Tibial artery (tissue), 4 donors: ENCODE measurements at regions not wholly inside any gene's neighbourhood (a gene's known extent, or its start where the extent isn't known, plus 50 kb on each side); places are given as distances from the start of the nearest gene placed in this dataset.

ENCODE experiments used
- DNase-seq, 2 donors: peaks; one replicate each; pipeline ENCODE4 v3.0.0-alpha.2; 2019
- H3K27ac ChIP-seq, 2 donors: fragments of 200-600 bp; sonication (generic) in 1 of 2; 1 replicate in 1 of 2; 2 replicates in 1 of 2; pipeline ENCODE4 v1.5.1; 2018 to 2019; ENCODE audit warnings: mild to moderate bottlenecking in 1 of 2
- H3K27me3 ChIP-seq, 2 donors: fragments of 200-600 bp; sonication (generic) in 1 of 2; one replicate each; pipeline versions ENCODE4 v1.5.1 to v1.6.0; 2016 to 2019
- H3K36me3 ChIP-seq, 3 donors: fragments of 200-600 bp; sonication (generic) in 2 of 3; one replicate each; pipeline ENCODE4 v1.5.1; 2016 to 2019; ENCODE audit warnings: mild to moderate bottlenecking in 2 of 3
- H3K4me1 ChIP-seq, 4 donors: fragments of 200-600 bp; sonication (generic) in 2 of 4; 1 replicate in 3 of 4; 2 replicates in 1 of 4; pipeline ENCODE4 v1.5.1; 2016 to 2019
- H3K4me3 ChIP-seq, 2 donors: fragments of 200-600 bp; sonication (generic) in 1 of 2; 1 replicate in 1 of 2; 2 replicates in 1 of 2; pipeline ENCODE4 v1.5.1; 2018 to 2019; ENCODE audit warnings: mild to moderate bottlenecking in 2 of 2
- H3K9me3 ChIP-seq, 3 donors: fragments of 200-600 bp; sonication (generic) in 1 of 3; one replicate each; pipeline ENCODE4 v1.5.1; 2016 to 2019
- intact Hi-C: fragments of 100-400 bp; cut with DNase I; formaldehyde crosslinking; loops from one replicate; pipeline ENCODE4 v1.15.0; 2023; ENCODE audit warnings: low total_unique reads
- TF ChIP-seq, protein P1 (sequence below), 2 experiments: fragments of 200-600 bp in 1 of 2; fragments of 450-650 bp in 1 of 2; IDR thresholded peaks; one replicate each; pipeline ENCODE4 v1.5.1; 2017 to 2019; ENCODE audit warnings: antibody characterized with exemption in 2 of 2, mild to moderate bottlenecking in 1 of 2, moderate library complexity in 1 of 2

DNA sequence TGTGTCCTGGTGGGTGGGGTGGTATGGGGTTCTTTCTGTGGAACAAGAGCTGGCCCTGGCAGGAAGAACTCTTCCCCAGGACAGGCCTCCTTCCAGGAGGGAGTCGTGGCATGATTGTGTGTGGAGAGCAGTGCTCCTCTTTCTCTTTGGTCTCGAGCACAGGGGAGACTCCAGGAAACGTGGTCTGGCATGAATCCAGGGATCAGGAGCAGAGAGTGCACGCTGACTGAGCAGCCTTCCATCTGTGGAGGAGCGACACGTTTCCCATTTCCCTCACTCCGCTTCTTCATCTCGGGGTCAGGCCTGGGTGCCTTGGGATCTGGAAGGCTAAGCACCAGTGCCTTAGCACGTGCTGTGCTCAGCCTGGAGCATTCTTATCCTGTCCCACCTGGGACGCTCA lies 132.0 kb upstream of the HDAC4 start:
- DNase-seq: no peak
- Histone ChIP-seq H3K4me3 (no peak overlapping the region), H3K9me3 (peaks cover 3 to 5% (median 4%) of the 10 kb centered on the region in 3 donors), H3K27ac (no peak overlapping the region), H3K27me3 (peaks cover 0 to 45% of the 10 kb centered on the region in 2 donors), H3K36me3 (no peaks in the 10 kb centered on the region), H3K4me1 (no peaks in the 10 kb centered on the region)
- intact Hi-C loops: no loop called here
- TF ChIP-seq, protein P1, sequence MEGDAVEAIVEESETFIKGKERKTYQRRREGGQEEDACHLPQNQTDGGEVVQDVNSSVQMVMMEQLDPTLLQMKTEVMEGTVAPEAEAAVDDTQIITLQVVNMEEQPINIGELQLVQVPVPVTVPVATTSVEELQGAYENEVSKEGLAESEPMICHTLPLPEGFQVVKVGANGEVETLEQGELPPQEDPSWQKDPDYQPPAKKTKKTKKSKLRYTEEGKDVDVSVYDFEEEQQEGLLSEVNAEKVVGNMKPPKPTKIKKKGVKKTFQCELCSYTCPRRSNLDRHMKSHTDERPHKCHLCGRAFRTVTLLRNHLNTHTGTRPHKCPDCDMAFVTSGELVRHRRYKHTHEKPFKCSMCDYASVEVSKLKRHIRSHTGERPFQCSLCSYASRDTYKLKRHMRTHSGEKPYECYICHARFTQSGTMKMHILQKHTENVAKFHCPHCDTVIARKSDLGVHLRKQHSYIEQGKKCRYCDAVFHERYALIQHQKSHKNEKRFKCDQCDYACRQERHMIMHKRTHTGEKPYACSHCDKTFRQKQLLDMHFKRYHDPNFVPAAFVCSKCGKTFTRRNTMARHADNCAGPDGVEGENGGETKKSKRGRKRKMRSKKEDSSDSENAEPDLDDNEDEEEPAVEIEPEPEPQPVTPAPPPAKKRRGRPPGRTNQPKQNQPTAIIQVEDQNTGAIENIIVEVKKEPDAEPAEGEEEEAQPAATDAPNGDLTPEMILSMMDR (IDR thresholded peaks at IDR 0.05): no peak

DNA sequence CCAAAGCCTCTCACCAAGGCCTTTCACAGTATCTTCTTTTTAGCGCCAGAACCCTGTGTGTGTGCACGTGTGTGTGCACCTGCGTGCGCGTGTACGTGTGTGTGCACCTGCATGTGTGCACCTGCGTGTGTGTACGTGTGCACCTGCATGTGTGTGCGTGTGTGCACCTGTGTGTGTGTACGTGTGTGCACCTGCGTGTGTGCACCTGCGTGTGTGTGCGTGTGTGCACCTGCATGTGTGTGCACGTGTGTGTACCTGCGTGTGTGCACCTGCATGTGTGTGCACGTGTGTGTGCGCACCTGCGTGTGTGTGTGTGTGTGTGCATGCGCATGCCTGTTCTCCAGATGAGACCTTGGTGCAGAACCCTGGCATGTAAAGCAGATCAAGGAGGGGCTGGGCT lies 131.4 kb upstream of the HDAC4 start:
- H3K27ac ChIP-seq: no peak overlapping the region
- intact Hi-C loops: no loop called here

DNA sequence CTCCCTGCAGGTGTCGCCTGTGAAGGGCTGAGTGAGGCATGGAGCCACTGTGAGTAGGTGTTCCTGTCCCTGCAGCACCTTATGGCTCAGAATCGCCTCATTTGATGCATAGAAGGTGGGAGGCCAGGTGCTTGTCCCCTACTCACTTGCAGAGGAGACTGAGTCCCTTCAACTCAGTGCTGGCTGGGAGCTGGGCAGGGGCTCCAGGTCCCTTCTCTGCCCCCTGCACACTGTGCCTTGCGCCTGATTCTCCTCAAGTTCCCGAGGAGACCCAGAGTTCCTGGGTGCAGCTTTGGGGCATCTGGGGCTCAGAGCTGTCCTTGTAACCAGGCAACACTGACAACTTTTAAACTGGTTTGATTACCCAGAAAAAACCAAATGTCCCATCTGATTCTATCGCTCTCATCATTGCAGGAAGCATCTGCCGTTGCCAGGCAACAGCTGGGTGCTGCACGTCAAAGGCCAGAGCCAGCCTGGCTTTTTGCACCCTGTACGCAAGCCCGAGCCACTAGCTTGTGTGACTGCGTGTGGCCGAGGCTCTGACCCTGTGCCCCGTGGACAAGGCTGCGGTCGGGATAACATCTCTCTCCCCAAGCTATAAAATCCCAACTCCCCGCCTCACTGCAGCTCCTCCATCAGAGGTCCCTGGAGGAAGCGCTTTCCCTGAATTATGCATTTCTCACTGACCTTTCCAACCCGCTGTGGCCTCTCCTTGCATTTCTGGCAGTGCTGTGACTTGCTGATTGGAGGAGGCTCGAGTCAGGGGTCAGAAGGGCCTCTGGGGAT lies 130.8 kb upstream of the HDAC4 start:
- Histone ChIP-seq H3K4me1 (no peaks in the 10 kb centered on the region), H3K27me3 (peaks cover 0 to 42% of the 10 kb centered on the region in 2 donors), H3K27ac (no peak overlapping the region), H3K9me3 (peaks cover 3 to 5% (median 4%) of the 10 kb centered on the region in 3 donors), H3K36me3 (no peaks in the 10 kb centered on the region), H3K4me3 (no peak overlapping the region)
- DNase-seq: no peak
- TF ChIP-seq, protein P1 (IDR thresholded peaks at IDR 0.05): no peak
- intact Hi-C loops: no loop called here

More for the DNA sequence above, 131.4 kb upstream of the HDAC4 start:
- Histone ChIP-seq H3K36me3 (no peaks in the 10 kb centered on the region), H3K27me3 (peaks cover 0 to 42% of the 10 kb centered on the region in 2 donors), H3K4me1 (no peaks in the 10 kb centered on the region), H3K9me3 (peaks cover 3 to 5% (median 4%) of the 10 kb centered on the region in 3 donors), H3K4me3 (no peak overlapping the region)
- DNase-seq: no peak
- TF ChIP-seq, protein P1 (IDR thresholded peaks at IDR 0.05): no peak

DNA sequence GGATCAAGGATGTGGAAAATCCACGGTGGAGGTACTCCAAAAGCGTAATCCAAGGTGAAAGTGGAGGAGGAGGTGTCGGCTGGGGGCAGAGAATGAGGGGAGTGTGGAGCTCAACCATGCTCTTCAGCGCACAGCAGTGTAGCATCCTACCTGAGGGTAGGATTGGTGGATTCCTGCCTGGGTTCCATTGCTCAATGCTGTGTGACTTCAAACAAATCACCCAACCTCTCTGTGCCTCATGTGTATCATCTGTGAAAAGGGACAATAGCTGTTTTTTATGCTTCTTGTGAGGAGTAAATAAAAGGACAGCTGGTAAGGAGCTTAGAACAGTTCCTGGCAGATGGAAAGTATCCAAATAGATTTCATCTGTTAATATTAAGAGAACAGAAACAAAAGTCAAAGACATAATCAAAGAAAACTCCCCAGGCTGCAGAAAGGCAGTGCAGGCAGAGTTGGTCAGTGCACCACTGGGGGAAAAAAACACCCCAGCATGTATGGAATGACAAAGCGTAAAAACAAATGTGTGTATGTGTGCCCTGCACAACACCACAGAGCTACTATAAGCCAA lies 130.0 kb upstream of the HDAC4 start:
- Histone ChIP-seq H3K27ac (no peak overlapping the region), H3K4me3 (no peak overlapping the region), H3K4me1 (no peaks in the 10 kb centered on the region), H3K9me3 (peaks cover 3 to 5% (median 4%) of the 10 kb centered on the region in 3 donors), H3K27me3 (peaks cover 0 to 45% of the 10 kb centered on the region in 2 donors), H3K36me3 (no peaks in the 10 kb centered on the region)
- TF ChIP-seq, protein P1 (IDR thresholded peaks at IDR 0.05): no peak
- intact Hi-C loops: no loop called here
- DNase-seq: no peak

DNA sequence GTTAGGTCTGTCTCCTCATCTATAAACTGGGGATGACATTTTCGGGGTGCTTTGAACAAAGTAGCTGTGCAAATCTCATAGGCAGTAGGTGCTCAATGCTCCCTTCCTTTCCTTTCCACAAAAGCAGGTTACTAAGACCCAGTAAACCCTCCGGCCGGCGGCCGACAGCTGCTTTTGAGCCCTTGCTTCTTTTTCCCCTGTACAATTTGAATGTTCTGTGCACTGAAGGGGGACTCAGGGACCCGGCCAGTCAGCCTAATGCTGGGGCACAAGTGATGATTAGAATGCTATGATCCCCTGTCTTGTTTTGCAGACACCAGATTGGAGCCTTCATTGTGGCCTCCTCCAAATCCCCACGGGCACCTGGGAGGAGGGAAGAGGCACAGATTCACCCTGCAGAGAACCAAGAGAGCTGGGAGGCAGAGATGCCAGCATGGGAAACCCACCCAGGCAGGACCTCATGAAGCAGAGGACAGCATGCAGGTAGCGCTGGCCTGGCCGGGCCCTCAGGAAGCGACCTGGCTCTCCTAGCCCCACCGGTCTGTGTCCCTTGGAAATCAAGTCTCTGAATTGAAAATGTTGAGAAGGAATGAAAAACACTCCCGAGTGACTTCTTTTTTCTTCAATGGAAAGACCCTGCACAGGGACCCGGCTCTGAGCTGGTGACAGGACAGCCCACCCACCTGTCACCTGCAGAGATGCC lies 128.6 kb upstream of the HDAC4 start:
- H3K4me3 ChIP-seq: no peak overlapping the region
- TF ChIP-seq, protein P1 (IDR thresholded peaks at IDR 0.05): no peak
- H3K4me1 ChIP-seq: no peaks in the 10 kb centered on the region
- H3K36me3 ChIP-seq: no peaks in the 10 kb centered on the region
- intact Hi-C loops: no loop called here
- H3K27me3 ChIP-seq: peaks cover 0 to 36% of the 10 kb centered on the region in 2 donors
- DNase-seq: no peak
- H3K9me3 ChIP-seq: peaks cover under 1 to 1% (median under 1%) of the 10 kb centered on the region in 3 donors
- no peak overlapping the region for H3K27ac ChIP-seq
